ENCODE measurements at regions not wholly inside any gene's neighbourhood (a gene's known extent, or its start where the extent isn't known, plus 50 kb on each side); places are given as distances from the start of the nearest gene placed in this dataset.

DNA sequence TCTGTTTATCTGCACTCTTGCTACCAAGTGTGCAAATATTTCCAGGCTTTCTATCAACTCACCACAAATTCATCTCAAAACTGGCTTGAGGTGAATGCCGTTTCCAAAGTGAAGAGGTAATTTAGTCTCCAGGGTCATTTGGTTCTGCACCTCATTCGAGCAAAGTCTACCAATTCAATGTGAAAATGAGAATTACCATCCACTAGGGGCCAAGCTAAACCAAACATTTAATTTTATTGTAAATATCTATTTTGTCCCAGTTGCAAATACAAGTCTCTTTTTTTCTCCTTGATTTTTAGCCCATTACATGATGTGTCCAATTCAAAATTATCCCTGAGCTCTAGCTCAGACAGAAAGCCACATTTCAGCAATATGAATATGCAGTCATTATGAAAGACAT lies 152.3 kb upstream of the PTBP2 start:
- TF ChIP-seq EHMT2 (IDR thresholded peaks at IDR 0.05; ENCODE audit: borderline replicate concordance, low read depth, low read length) = no peak
- no peak for TF ChIP-seq ZNF121 (CRISPR knock-in tag; IDR thresholded peaks at IDR 0.05)
- TF ChIP-seq EP300 (IDR thresholded peaks at IDR 0.05; ENCODE audit: low read depth in 2 of 2, low read length in 2 of 2) = no peak
- no peak for TF ChIP-seq EP300 (CRISPR knock-in tag; IDR thresholded peaks at IDR 0.05; ENCODE audit: borderline replicate concordance)
- TF ChIP-seq, protein P1, sequence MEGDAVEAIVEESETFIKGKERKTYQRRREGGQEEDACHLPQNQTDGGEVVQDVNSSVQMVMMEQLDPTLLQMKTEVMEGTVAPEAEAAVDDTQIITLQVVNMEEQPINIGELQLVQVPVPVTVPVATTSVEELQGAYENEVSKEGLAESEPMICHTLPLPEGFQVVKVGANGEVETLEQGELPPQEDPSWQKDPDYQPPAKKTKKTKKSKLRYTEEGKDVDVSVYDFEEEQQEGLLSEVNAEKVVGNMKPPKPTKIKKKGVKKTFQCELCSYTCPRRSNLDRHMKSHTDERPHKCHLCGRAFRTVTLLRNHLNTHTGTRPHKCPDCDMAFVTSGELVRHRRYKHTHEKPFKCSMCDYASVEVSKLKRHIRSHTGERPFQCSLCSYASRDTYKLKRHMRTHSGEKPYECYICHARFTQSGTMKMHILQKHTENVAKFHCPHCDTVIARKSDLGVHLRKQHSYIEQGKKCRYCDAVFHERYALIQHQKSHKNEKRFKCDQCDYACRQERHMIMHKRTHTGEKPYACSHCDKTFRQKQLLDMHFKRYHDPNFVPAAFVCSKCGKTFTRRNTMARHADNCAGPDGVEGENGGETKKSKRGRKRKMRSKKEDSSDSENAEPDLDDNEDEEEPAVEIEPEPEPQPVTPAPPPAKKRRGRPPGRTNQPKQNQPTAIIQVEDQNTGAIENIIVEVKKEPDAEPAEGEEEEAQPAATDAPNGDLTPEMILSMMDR (CRISPR knock-in tag; IDR thresholded peaks at IDR 0.05) = no peak
- TF ChIP-seq CBFB (CRISPR knock-in tag; IDR thresholded peaks at IDR 0.05) = no peak
